GM12873 (cell line): ENCODE measurements at regions not wholly inside any gene's neighbourhood (a gene's known extent, or its start where the extent isn't known, plus 50 kb on each side); places are given as distances from the start of the nearest gene placed in this dataset.

Experiments used
- TF ChIP-seq, protein P1 (sequence below): IDR thresholded peaks from 2 replicates; pipeline ENCODE4 v1.5.1; 2012; ENCODE audit warnings: low read depth, mild to moderate bottlenecking, moderate library complexity, low read length, control low read depth; ENCODE audit not compliant: insufficient read depth; ENCODE audit errors: missing control alignments

GRCh38 chr9:118156846-118157245, 452.6 kb downstream of the TLR4 start:
- TF ChIP-seq, protein P1, sequence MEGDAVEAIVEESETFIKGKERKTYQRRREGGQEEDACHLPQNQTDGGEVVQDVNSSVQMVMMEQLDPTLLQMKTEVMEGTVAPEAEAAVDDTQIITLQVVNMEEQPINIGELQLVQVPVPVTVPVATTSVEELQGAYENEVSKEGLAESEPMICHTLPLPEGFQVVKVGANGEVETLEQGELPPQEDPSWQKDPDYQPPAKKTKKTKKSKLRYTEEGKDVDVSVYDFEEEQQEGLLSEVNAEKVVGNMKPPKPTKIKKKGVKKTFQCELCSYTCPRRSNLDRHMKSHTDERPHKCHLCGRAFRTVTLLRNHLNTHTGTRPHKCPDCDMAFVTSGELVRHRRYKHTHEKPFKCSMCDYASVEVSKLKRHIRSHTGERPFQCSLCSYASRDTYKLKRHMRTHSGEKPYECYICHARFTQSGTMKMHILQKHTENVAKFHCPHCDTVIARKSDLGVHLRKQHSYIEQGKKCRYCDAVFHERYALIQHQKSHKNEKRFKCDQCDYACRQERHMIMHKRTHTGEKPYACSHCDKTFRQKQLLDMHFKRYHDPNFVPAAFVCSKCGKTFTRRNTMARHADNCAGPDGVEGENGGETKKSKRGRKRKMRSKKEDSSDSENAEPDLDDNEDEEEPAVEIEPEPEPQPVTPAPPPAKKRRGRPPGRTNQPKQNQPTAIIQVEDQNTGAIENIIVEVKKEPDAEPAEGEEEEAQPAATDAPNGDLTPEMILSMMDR, result no peak

DNA sequence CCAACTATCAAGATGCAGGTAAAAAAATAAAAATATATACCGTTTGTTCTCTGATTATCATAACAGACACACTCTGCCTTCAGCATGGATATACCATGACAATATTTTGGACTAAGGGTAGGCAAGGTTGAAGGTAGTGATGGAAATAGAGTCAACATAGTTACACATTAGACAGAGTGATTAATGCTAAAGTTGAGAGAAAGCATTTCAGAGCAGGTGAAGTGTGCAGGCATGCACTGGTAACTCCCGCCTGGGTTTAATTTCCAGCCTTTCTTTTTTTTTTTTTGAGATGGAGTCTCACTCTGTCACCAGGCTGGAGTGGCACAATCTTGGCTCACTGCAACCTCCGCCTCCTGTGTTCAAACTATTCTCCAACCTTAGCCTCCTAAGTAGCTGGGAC, 458.5 kb downstream of the TLR4 start:
- TF ChIP-seq, protein P1, result no peak

DNA sequence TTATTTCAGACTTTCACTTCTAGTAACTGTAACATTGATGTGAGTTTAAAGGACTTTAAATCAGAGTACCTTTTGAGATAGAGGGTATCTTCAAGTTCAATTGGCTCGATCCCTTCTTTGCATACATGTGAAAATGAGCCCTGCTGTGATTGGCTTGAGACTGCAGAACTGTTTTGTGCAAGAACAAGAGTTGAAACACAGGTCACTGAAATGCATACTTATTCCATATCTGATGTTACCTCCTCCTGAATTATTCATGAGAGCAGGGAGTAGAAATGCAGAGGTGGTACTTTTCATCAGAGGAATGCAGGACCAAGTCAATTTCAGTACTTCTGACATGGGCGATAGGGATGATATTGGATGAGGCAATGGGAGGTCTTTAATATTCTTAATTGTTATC, 459.5 kb downstream of the TLR4 start:
- TF ChIP-seq, protein P1, result no peak

DNA sequence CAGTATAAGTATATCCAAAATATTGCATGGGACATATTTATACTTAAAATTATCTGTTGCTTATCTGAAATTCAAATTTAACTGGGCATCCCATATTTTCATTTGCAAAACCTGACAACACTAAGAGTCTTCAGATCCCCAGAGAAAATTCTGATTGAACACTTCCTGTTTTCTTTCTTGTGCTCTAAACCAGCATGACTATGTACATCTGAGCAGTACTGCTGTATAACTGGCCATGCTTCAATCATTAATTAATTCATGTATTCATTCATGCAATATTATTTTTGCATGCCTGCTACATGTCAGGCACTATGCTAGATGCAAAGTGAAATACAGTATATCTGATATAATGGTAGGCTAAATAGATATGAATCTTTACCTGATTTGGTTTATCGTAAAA, 461.2 kb downstream of the TLR4 start:
- TF ChIP-seq, protein P1, result no peak

- TF ChIP-seq, protein P1, result peak; percentile 61
Observed at GRCh38 chr9:118170032-118170955, 466.1 kb downstream of the TLR4 start.

- TF ChIP-seq, protein P1, result no peak
Observed at GRCh38 chr9:118177241-118177640, 473.0 kb downstream of the TLR4 start.

GRCh38 chr9:118183576-118183975, 479.4 kb downstream of the TLR4 start:
- TF ChIP-seq, protein P1, result no peak
